ENCODE measurements at regions not wholly inside any gene's neighbourhood (a gene's known extent, or its start where the extent isn't known, plus 50 kb on each side); places are given as distances from the start of the nearest gene placed in this dataset.

DNA sequence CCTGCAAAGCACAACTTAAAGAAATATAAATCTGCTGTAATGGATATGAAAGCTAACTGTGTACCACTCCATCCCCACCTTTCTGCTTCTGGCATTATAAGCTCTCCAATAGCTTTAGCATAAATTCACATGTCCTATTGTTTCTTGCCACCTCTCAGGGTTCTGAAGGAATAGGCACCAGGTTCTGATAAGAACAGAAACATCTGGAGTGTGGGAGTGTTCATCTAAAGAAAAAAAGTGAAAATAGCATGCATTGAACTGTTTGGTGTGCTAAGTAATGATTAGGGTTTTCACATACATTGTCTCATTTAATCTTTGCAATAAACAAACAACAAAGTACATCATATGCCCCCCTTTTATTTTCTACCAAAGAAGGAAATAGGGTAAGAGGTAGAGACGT, 72.3 kb downstream of the FAM76B start:
- TF ChIP-seq REST (IDR thresholded peaks at IDR 0.05; ENCODE audit: insufficient read depth in 1 of 2, low read depth in 2 of 2, low read length in 2 of 2) = no peak
- TF ChIP-seq SIN3A (IDR thresholded peaks at IDR 0.05; ENCODE audit: borderline replicate concordance, insufficient read depth, low read length) = no peak
- TF ChIP-seq POLR2AphosphoS5 (IDR thresholded peaks at IDR 0.05; ENCODE audit: low read depth, low read length) = no peak
- TF ChIP-seq FOXP2 (optimal IDR thresholded peaks at IDR 0.05; ENCODE audit: borderline replicate concordance, extremely low read depth, extremely low read length, insufficient read depth) = no peak
